Parathyroid adenoma (tissue), 2 donors: ENCODE measurements at regions not wholly inside any gene's neighbourhood (a gene's known extent, or its start where the extent isn't known, plus 50 kb on each side); places are given as distances from the start of the nearest gene placed in this dataset.
"Not testable (repeated sequence)": the region's sequence is repeated elsewhere in the genome, so short reads cannot be mapped to it uniquely, and the experiment has no call there.

Source experiments
- H2AFZ ChIP-seq: fragments of 300-600 bp; sonication (generic); one replicate; pipeline ENCODE4 v1.7.0; 2017; ENCODE audit warnings: antibody characterized with exemption, mild to moderate bottlenecking
- H3K27ac ChIP-seq: fragments of 300-600 bp; sonication (generic); one replicate; pipeline ENCODE4 v1.7.0; 2017
- H3K27me3 ChIP-seq: fragments of 300-600 bp; sonication (generic); one replicate; pipeline ENCODE4 v1.7.0; 2017; ENCODE audit warnings: low read length; ENCODE audit not compliant: control insufficient read depth, insufficient read depth
- H3K36me3 ChIP-seq: fragments of 300-600 bp; sonication (generic); one replicate; pipeline ENCODE4 v1.7.0; 2017; ENCODE audit warnings: low read length; ENCODE audit not compliant: control insufficient read depth, insufficient read depth
- H3K4me1 ChIP-seq: fragments of 300-600 bp; sonication (generic); one replicate; pipeline ENCODE4 v1.7.0; 2017; ENCODE audit warnings: control low read depth
- H3K4me2 ChIP-seq: fragments of 300-600 bp; sonication (generic); one replicate; pipeline ENCODE4 v1.7.0; 2017; ENCODE audit warnings: low read length
- H3K4me3 ChIP-seq: fragments of 300-600 bp; sonication (generic); one replicate; pipeline ENCODE4 v1.7.0; 2017; ENCODE audit warnings: low read depth, low read length
- H3K79me2 ChIP-seq: fragments of 300-600 bp; sonication (generic); one replicate; pipeline ENCODE4 v1.7.0; 2017; ENCODE audit warnings: control low read depth
- H3K9ac ChIP-seq: fragments of 300-600 bp; sonication (generic); one replicate; pipeline ENCODE4 v1.7.0; 2017; ENCODE audit warnings: mild to moderate bottlenecking
- H3K9me3 ChIP-seq: fragments of 300-600 bp; sonication (generic); one replicate; pipeline ENCODE4 v1.7.0; 2017; ENCODE audit warnings: low read length; ENCODE audit not compliant: control insufficient read depth
- TF ChIP-seq, protein P1 (sequence below): fragments of 300-600 bp; sonication (generic); IDR thresholded peaks from one replicate; pipeline ENCODE4 v1.7.0; 2017; ENCODE audit warnings: antibody characterized with exemption, mild to moderate bottlenecking
- donor health status: primary hyperparathyroidism.

DNA sequence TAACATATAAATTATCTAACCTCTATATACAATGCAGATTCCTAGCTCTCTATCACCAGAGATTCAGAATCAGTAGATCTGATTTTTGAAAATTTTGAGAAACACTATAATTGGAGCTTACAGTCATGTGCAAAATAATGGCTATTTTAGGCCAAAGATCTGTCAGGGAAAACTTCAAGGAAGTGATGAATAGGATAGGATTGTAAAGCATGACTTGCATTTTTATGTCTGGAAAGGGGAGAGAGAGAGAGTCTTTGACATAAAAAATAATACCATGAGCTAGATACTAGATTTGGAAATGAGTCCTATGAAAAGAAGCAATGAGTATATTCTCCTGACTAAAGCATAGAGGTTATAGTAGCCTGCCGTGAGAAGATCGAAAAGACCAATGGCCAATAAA lies 181.1 kb downstream of the SDHAF3 start:
- no peaks in the 10 kb centered on the region for H3K27me3 ChIP-seq
- H3K9ac ChIP-seq = no peak overlapping the region
- no peaks in the 10 kb centered on the region for H3K4me1 ChIP-seq
- no peaks in the 10 kb centered on the region for H3K79me2 ChIP-seq
- TF ChIP-seq, protein P1, sequence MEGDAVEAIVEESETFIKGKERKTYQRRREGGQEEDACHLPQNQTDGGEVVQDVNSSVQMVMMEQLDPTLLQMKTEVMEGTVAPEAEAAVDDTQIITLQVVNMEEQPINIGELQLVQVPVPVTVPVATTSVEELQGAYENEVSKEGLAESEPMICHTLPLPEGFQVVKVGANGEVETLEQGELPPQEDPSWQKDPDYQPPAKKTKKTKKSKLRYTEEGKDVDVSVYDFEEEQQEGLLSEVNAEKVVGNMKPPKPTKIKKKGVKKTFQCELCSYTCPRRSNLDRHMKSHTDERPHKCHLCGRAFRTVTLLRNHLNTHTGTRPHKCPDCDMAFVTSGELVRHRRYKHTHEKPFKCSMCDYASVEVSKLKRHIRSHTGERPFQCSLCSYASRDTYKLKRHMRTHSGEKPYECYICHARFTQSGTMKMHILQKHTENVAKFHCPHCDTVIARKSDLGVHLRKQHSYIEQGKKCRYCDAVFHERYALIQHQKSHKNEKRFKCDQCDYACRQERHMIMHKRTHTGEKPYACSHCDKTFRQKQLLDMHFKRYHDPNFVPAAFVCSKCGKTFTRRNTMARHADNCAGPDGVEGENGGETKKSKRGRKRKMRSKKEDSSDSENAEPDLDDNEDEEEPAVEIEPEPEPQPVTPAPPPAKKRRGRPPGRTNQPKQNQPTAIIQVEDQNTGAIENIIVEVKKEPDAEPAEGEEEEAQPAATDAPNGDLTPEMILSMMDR = no peak
- no peaks in the 10 kb centered on the region for H3K36me3 ChIP-seq
- H3K4me2 ChIP-seq = no peak overlapping the region
- no peak overlapping the region for H3K27ac ChIP-seq
- no peak overlapping the region for H3K4me3 ChIP-seq
- no peaks in the 10 kb centered on the region for H3K9me3 ChIP-seq
- H2AFZ ChIP-seq = no peak overlapping the region

GRCh38 chr7:97305589-97305988 lies 188.1 kb downstream of the SDHAF3 start:
- Histone ChIP-seq H3K27ac (no peak overlapping the region), H3K79me2 (no peaks in the 10 kb centered on the region), H3K4me2 (no peak overlapping the region), H3K9me3 (no peaks in the 10 kb centered on the region), H3K36me3 (no peaks in the 10 kb centered on the region), H3K4me3 (no peak overlapping the region), H3K4me1 (no peaks in the 10 kb centered on the region), H3K27me3 (no peaks in the 10 kb centered on the region), H2AFZ (no peak overlapping the region), H3K9ac (no peak overlapping the region)
- TF ChIP-seq, protein P1 = no peak

DNA sequence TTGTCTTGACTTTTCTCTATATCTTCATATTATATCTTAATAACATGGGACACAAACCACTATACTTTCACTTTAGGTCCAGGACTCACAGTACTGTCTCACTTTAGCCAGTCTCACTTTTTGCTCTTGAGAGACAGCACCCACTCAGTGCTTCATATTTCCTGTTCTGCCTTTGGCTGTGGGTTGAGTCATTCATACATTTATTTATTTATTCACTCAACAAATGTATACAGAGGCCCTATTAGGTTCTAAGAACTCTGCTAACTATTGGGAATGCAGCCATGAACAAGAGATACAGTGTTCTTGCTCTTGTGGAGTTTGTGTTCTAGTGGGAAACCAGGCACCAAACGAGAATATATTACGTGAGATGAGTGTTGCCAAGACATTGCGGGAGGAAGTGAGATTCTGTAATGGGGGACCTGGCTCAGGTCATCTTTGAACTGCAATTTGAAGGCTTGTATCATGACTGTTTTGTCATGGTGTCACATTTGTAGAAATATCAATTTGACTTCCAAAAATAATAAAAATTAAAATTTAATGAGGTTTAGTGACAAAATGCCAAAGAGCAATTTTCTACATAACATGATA lies 190.1 kb downstream of the SDHAF3 start:
- H3K4me2 ChIP-seq = no peak overlapping the region
- H3K4me1 ChIP-seq = no peaks in the 10 kb centered on the region
- no peaks in the 10 kb centered on the region for H3K79me2 ChIP-seq
- no peaks in the 10 kb centered on the region for H3K9me3 ChIP-seq
- H3K4me3 ChIP-seq = no peak overlapping the region
- no peak overlapping the region for H2AFZ ChIP-seq
- H3K27ac ChIP-seq = no peak overlapping the region
- H3K27me3 ChIP-seq = no peaks in the 10 kb centered on the region
- TF ChIP-seq, protein P1 = no peak
- no peaks in the 10 kb centered on the region for H3K36me3 ChIP-seq
- H3K9ac ChIP-seq = no peak overlapping the region

DNA sequence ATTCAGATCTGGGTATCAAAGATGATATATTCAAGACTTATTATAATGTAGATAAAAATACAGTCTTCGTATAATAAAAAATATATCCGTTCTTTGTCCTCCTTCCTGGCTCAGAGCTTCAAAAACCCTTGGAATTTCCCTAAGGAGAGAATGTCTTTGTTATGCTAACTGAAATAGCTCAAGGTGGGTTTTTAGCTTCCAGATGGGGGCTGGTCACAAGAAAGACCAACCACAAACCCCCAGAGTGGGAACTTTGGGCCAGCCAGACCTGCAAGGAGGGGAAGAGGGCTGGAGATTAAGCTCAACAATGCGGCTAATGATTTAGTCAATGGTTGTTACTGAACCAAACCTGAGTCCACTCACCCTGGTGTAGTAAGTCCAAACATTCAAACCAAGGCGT lies 196.4 kb downstream of the SDHAF3 start:
- Histone ChIP-seq H3K4me1 (no peaks in the 10 kb centered on the region), H3K79me2 (no peaks in the 10 kb centered on the region), H3K4me3 (no peak overlapping the region), H3K27me3 (no peaks in the 10 kb centered on the region), H2AFZ (no peak overlapping the region), H3K4me2 (no peak overlapping the region), H3K9me3 (no peaks in the 10 kb centered on the region), H3K9ac (no peak overlapping the region), H3K27ac (no peak overlapping the region), H3K36me3 (no peaks in the 10 kb centered on the region)
- TF ChIP-seq, protein P1 = no peak

GRCh38 chr7:97317575-97317974 lies 200.1 kb downstream of the SDHAF3 start:
- Histone ChIP-seq H3K79me2 (no peaks in the 10 kb centered on the region), H3K4me3 (no peak overlapping the region), H2AFZ (no peak overlapping the region), H3K4me1 (no peaks in the 10 kb centered on the region), H3K9me3 (no peaks in the 10 kb centered on the region), H3K27ac (no peak overlapping the region), H3K36me3 (no peaks in the 10 kb centered on the region), H3K4me2 (no peak overlapping the region), H3K9ac (no peak overlapping the region), H3K27me3 (no peaks in the 10 kb centered on the region)
- TF ChIP-seq, protein P1 = no peak

DNA sequence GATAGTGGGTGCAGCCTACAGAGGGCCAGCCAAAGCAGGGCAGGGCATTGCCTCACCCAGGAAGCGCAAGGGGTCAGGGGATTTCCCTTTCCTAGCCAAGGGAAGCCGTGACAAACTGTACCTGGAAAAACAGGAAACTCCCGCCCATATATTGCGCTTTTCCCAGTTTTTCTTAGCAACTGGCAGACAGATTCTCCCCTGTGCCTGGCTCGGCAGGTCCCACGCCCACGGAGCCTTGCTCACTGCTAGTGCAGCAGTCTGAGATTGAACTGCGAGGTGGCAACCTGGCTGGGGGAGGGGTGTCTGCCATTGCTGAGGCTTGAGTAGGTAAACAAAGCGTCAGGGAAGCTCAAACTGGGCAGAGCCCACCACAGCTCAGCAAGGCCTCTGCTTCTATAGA lies 212.4 kb downstream of the SDHAF3 start:
- not testable (repeated sequence) for H3K4me1 ChIP-seq, H3K27me3 ChIP-seq, H3K9me3 ChIP-seq, H3K9ac ChIP-seq, H2AFZ ChIP-seq, H3K27ac ChIP-seq, H3K4me2 ChIP-seq, H3K36me3 ChIP-seq, H3K79me2 ChIP-seq, H3K4me3 ChIP-seq
